CD14-positive monocyte (primary cell): ENCODE measurements at regions not wholly inside any gene's neighbourhood (a gene's known extent, or its start where the extent isn't known, plus 50 kb on each side); places are given as distances from the start of the nearest gene placed in this dataset.

Experiments used
- DNase-seq, 3 donors: peaks; one replicate each; pipeline ENCODE4 v3.0.0-alpha.2; 2011 to 2022
- H2AFZ ChIP-seq: 2 replicates; pipeline ENCODE4 v1.6.0; 2012; ENCODE audit warnings: mild to moderate bottlenecking, low read depth, low read length, inconsistent platforms; ENCODE audit not compliant: insufficient read depth, poor library complexity, severe bottlenecking
- H3K27ac ChIP-seq, 2 donors: 1 replicate in 1 of 2; 2 replicates in 1 of 2; pipeline ENCODE4 v1.5.1; 2012 to 2013; ENCODE audit warnings: low read length in 2 of 2, control low read depth in 1 of 2, inconsistent platforms in 1 of 2, low read depth in 1 of 2, mild to moderate bottlenecking in 1 of 2
- H3K27me3 ChIP-seq, 2 donors: one replicate each; pipeline versions ENCODE4 v1.6.0 to v1.6.1; 2011 to 2013; ENCODE audit warnings: low read length in 2 of 2; ENCODE audit not compliant: control insufficient read depth in 2 of 2, insufficient read depth in 2 of 2
- H3K36me3 ChIP-seq, 2 donors: replicated peaks in 1 of 2; 1 replicate in 1 of 2; 2 replicates in 1 of 2; pipeline versions ENCODE4 v1.5.1 to v1.6.1; 2012 to 2013; ENCODE audit warnings: low read length in 2 of 2, control low read depth in 1 of 2, inconsistent platforms in 1 of 2, mild to moderate bottlenecking in 1 of 2; ENCODE audit not compliant: insufficient read depth in 2 of 2, control insufficient read depth in 1 of 2
- H3K4me1 ChIP-seq, 2 donors: 1 replicate in 1 of 2; 2 replicates in 1 of 2; pipeline versions ENCODE4 v1.5.1 to v1.6.1; 2012 to 2013; ENCODE audit warnings: low read length in 2 of 2, control low read depth in 1 of 2, inconsistent platforms in 1 of 2, mild to moderate bottlenecking in 1 of 2, moderate library complexity in 1 of 2; ENCODE audit not compliant: insufficient read depth in 2 of 2, control insufficient read depth in 1 of 2
- H3K4me2 ChIP-seq: replicated peaks from 2 replicates; pipeline ENCODE3; 2012; ENCODE audit warnings: low read length, moderate library complexity, mild to moderate bottlenecking; ENCODE audit not compliant: poor library complexity, severe bottlenecking; ENCODE audit errors: extremely low read depth
- H3K4me3 ChIP-seq, 3 experiments: fragments of 200-600 bp in 1 of 3; sonication (generic) in 1 of 3; replicated peaks in 1 of 3; 1 replicate in 2 of 3; 2 replicates in 1 of 3; pipeline ENCODE4 v1.5.1; 2011 to 2013; ENCODE audit warnings: low read length in 3 of 3, mild to moderate bottlenecking in 3 of 3, control low read depth in 2 of 3, low read depth in 2 of 3, inconsistent platforms in 1 of 3, moderate library complexity in 1 of 3
- H3K79me2 ChIP-seq: 2 replicates; pipeline ENCODE4 v1.6.0; 2012; ENCODE audit warnings: mild to moderate bottlenecking, control low read depth, inconsistent platforms, low read length, moderate library complexity; ENCODE audit not compliant: insufficient read depth
- H3K9ac ChIP-seq: 2 replicates; pipeline ENCODE4 v1.6.0; 2017; ENCODE audit warnings: low read length, mild to moderate bottlenecking; ENCODE audit not compliant: insufficient read depth, poor library complexity, severe bottlenecking
- H3K9me3 ChIP-seq, 2 donors: replicated peaks in 1 of 2; 1 replicate in 1 of 2; 2 replicates in 1 of 2; pipeline versions ENCODE4 v1.5.1 to v1.6.1; 2012 to 2013; ENCODE audit warnings: low read length in 2 of 2, control low read depth in 1 of 2; ENCODE audit not compliant: control insufficient read depth in 1 of 2, insufficient read depth in 1 of 2
- H4K20me1 ChIP-seq: 2 replicates; pipeline ENCODE4 v1.6.0; 2012; ENCODE audit warnings: mild to moderate bottlenecking, low read length, control low read depth, moderate library complexity; ENCODE audit not compliant: insufficient read depth
- H3K27ac Mint-ChIP-seq, 7 donors: one replicate each; pipeline ENCODE4 v1.8.0; 2020; ENCODE audit warnings: mild to moderate bottlenecking in 7 of 7, mixed read lengths in 7 of 7, moderate library complexity in 6 of 7, inconsistent platforms in 2 of 7
- H3K27me3 Mint-ChIP-seq, 3 donors: one replicate each; pipeline ENCODE4 v1.8.0; 2021 to 2022; ENCODE audit warnings: low read depth in 3 of 3, mild to moderate bottlenecking in 3 of 3, mixed read lengths in 3 of 3, moderate library complexity in 3 of 3, inconsistent platforms in 1 of 3
- H3K36me3 Mint-ChIP-seq, 2 donors: one replicate each; pipeline ENCODE4 v1.8.0; 2020; ENCODE audit warnings: mixed read lengths in 2 of 2, inconsistent platforms in 1 of 2, mild to moderate bottlenecking in 1 of 2
- H3K4me1 Mint-ChIP-seq: one replicate; pipeline ENCODE4 v1.8.0; 2020; ENCODE audit warnings: mild to moderate bottlenecking, mixed read lengths
- H3K4me3 Mint-ChIP-seq, 2 donors: one replicate each; pipeline ENCODE4 v1.8.0; 2020; ENCODE audit warnings: mild to moderate bottlenecking in 2 of 2, mixed read lengths in 2 of 2, moderate library complexity in 1 of 2
- H3K9me3 Mint-ChIP-seq, 7 donors: one replicate each; pipeline ENCODE4 v1.8.0; 2020 to 2022; ENCODE audit warnings: mixed read lengths in 7 of 7, mild to moderate bottlenecking in 6 of 7, moderate library complexity in 6 of 7, inconsistent platforms in 2 of 7
- WGBS: methylation state at CpG from one replicate; pipeline ENCODE4 v1.1.5; 2013; ENCODE audit warnings: missing lambda C conversion rate; ENCODE audit not compliant: insufficient coverage; 5-methylcytosine and 5-hydroxymethylcytosine counted together
- intact Hi-C, 2 donors: fragments of 100-400 bp; cut with micrococcal nuclease; formaldehyde crosslinking; loops; one replicate each; pipeline versions ENCODE4 v1.15.0 to v1.15.1; 2023
- TF ChIP-seq, protein P1 (sequence below): fragments of 200-600 bp; IDR thresholded peaks from one replicate; pipeline ENCODE4 v1.8.0; 2022; ENCODE audit warnings: antibody characterized with exemption, mild to moderate bottlenecking

GRCh38 chr5:155482428-155482827 is 468.9 kb downstream of the KIF4B start:
- Mint-ChIP-seq H3K4me1 (no peaks in the 10 kb centered on the region), H3K4me3 (no peak overlapping the region), H3K27me3 (peaks cover 0 to 3% (median 0%) of the 10 kb centered on the region in 3 donors), H3K27ac (no peak overlapping the region), H3K9me3 (peaks cover 0 to 4% (median 0%) of the 10 kb centered on the region in 7 donors), H3K36me3 (no peaks in the 10 kb centered on the region)
- Histone ChIP-seq H2AFZ (no peak overlapping the region), H3K9ac (no peak overlapping the region), H3K4me1 (no peaks in the 10 kb centered on the region), H4K20me1 (no peaks in the 10 kb centered on the region), H3K27ac (no peak overlapping the region), H3K9me3 (no peaks in the 10 kb centered on the region), H3K4me3 (no peak overlapping the region), H3K79me2 (no peaks in the 10 kb centered on the region), H3K4me2 (no peak overlapping the region), H3K27me3 (no peaks in the 10 kb centered on the region), H3K36me3 (no peaks in the 10 kb centered on the region)
- TF ChIP-seq, protein P1, sequence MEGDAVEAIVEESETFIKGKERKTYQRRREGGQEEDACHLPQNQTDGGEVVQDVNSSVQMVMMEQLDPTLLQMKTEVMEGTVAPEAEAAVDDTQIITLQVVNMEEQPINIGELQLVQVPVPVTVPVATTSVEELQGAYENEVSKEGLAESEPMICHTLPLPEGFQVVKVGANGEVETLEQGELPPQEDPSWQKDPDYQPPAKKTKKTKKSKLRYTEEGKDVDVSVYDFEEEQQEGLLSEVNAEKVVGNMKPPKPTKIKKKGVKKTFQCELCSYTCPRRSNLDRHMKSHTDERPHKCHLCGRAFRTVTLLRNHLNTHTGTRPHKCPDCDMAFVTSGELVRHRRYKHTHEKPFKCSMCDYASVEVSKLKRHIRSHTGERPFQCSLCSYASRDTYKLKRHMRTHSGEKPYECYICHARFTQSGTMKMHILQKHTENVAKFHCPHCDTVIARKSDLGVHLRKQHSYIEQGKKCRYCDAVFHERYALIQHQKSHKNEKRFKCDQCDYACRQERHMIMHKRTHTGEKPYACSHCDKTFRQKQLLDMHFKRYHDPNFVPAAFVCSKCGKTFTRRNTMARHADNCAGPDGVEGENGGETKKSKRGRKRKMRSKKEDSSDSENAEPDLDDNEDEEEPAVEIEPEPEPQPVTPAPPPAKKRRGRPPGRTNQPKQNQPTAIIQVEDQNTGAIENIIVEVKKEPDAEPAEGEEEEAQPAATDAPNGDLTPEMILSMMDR = no peak
- intact Hi-C loops = no loop called here
- DNase-seq = no peak

DNA sequence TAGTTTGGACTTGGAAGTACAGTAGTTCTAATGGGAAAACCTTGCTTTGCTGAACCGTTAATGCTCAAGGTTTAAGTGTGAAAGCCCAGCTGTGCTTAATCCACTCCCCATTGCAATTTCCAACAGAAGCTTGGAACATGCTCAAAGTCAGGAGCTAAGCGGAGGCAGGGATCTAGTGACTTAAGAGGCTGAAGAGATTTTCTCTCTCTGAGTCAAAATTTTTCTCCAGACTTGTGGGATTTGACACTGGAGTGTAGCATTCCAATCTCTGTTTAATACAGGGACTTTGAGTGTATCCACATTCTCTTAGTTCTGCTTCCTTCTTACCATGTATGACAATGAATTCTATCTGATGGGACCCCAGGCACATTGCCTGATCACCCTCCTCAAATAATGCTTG is 471.8 kb downstream of the KIF4B start:
- Mint-ChIP-seq H3K4me1 (no peaks in the 10 kb centered on the region), H3K9me3 (peaks cover 0 to 4% (median 0%) of the 10 kb centered on the region in 7 donors), H3K27me3 (peaks cover 0 to 3% (median 0%) of the 10 kb centered on the region in 3 donors), H3K4me3 (no peak overlapping the region), H3K36me3 (no peaks in the 10 kb centered on the region), H3K27ac (no peak overlapping the region)
- H3K9me3 ChIP-seq = no peaks in the 10 kb centered on the region
- intact Hi-C loops = no loop called here
- H3K4me2 ChIP-seq = no peak overlapping the region
- H3K4me3 ChIP-seq = no peak overlapping the region
- no peaks in the 10 kb centered on the region for H4K20me1 ChIP-seq
- no peak overlapping the region for H3K9ac ChIP-seq
- H2AFZ ChIP-seq = no peak overlapping the region
- H3K36me3 ChIP-seq = no peaks in the 10 kb centered on the region
- TF ChIP-seq, protein P1 = no peak
- no peaks in the 10 kb centered on the region for H3K27me3 ChIP-seq
- no CpG with 5 or more reads among the region's 2 CpGs for WGBS
- DNase-seq = no peak
- no peaks in the 10 kb centered on the region for H3K79me2 ChIP-seq
- no peak overlapping the region for H3K27ac ChIP-seq
- H3K4me1 ChIP-seq = no peaks in the 10 kb centered on the region
